ENCODE measurements at regions not wholly inside any gene's neighbourhood (a gene's known extent, or its start where the extent isn't known, plus 50 kb on each side); places are given as distances from the start of the nearest gene placed in this dataset.
A peak's percentile ranks its signal among the peaks of the same experiment; 100 is the strongest.

DNA sequence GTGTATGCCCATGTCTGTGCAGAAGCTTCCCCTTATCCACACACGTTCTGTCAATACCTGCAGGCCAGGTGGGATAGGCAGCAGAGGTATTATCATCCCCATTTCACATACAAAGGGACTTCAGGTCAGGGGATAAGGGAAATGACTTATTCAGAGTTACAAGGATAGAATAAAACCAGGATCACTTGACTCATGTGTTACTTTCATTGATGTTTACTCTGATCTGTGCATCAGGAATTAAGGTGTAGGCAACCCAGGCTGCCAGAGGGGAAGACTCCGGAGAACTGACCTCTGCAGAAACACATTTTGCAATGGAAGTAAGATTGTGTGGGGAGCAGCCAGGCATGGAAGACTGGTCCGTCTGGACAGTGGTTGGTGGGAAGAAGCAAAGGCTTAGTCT, 74.2 kb upstream of the FSTL4 start:
- H3K36me3 ChIP-seq (replicated peaks in 1 of 2) = no peaks in the 10 kb centered on the region
- no peaks in the 10 kb centered on the region for H3K9me3 ChIP-seq (replicated peaks in 1 of 3)
- intact Hi-C loops (cut with DNase I) = no loop called here
- TF ChIP-seq, protein P1, sequence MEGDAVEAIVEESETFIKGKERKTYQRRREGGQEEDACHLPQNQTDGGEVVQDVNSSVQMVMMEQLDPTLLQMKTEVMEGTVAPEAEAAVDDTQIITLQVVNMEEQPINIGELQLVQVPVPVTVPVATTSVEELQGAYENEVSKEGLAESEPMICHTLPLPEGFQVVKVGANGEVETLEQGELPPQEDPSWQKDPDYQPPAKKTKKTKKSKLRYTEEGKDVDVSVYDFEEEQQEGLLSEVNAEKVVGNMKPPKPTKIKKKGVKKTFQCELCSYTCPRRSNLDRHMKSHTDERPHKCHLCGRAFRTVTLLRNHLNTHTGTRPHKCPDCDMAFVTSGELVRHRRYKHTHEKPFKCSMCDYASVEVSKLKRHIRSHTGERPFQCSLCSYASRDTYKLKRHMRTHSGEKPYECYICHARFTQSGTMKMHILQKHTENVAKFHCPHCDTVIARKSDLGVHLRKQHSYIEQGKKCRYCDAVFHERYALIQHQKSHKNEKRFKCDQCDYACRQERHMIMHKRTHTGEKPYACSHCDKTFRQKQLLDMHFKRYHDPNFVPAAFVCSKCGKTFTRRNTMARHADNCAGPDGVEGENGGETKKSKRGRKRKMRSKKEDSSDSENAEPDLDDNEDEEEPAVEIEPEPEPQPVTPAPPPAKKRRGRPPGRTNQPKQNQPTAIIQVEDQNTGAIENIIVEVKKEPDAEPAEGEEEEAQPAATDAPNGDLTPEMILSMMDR (IDR thresholded peaks at IDR 0.05) = no peak
- no peak for TF ChIP-seq POLR2A (IDR thresholded peaks at IDR 0.05)
- no peaks in the 10 kb centered on the region for H3K4me1 ChIP-seq (replicated peaks in 1 of 2)
- no peak for DNase-seq
- WGBS, 4 donors = 65 to 94% (median 78%) methylated on average over 3 of the region's 3 CpGs
- H3K27me3 ChIP-seq = peaks cover 5% of the 10 kb centered on the region
- no peak overlapping the region for H3K27ac ChIP-seq
- H3K4me3 ChIP-seq = no peak overlapping the region

DNA sequence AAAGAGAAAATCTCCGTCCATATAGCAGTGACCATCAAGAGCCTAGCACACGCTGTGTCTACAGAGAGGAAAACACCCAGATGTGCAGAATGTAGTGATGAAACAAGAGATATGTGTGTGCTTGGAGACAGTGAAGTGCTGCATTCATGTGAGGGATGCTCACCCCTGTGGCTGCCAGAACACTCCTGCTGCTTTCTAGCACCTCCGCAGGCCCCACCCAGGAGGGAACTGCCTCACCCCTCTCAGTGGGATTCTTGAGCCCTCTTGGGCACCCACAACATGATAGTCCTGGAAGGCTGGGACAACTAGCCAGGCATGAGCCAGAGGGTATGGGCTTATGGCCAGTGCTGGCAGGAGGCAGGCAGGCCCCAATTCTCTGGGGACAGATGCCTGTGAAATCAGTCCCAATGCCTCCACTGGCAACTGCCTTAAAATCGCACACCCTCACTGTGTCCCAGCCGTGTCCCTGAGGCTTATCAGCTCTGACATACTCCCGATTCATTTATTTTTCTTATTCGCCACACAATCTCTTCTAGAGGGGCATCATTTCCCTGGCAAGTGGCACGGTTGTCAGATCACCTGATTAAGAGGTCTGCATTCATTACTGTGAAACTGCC, 73.2 kb upstream of the FSTL4 start:
- DNase-seq = peak in 4 of 7 donors; percentile 20 to 36 (median 29)
- Histone ChIP-seq H3K27ac (no peak overlapping the region), H3K27me3 (no peaks in the 10 kb centered on the region), H3K4me1 (replicated peaks in 1 of 2) (no peaks in the 10 kb centered on the region), H3K36me3 (replicated peaks in 1 of 2) (no peaks in the 10 kb centered on the region), H3K4me3 (no peak overlapping the region), H3K9me3 (replicated peaks in 1 of 3) (no peaks in the 10 kb centered on the region)
- 46 to 56% (median 53%) methylated on average over 8 of the region's 8 CpGs for WGBS, 4 donors
- no peak for TF ChIP-seq POLR2A (IDR thresholded peaks at IDR 0.05)
- TF ChIP-seq, protein P1 (IDR thresholded peaks at IDR 0.05) = no peak
- intact Hi-C loops (cut with DNase I) = no loop called here

DNA sequence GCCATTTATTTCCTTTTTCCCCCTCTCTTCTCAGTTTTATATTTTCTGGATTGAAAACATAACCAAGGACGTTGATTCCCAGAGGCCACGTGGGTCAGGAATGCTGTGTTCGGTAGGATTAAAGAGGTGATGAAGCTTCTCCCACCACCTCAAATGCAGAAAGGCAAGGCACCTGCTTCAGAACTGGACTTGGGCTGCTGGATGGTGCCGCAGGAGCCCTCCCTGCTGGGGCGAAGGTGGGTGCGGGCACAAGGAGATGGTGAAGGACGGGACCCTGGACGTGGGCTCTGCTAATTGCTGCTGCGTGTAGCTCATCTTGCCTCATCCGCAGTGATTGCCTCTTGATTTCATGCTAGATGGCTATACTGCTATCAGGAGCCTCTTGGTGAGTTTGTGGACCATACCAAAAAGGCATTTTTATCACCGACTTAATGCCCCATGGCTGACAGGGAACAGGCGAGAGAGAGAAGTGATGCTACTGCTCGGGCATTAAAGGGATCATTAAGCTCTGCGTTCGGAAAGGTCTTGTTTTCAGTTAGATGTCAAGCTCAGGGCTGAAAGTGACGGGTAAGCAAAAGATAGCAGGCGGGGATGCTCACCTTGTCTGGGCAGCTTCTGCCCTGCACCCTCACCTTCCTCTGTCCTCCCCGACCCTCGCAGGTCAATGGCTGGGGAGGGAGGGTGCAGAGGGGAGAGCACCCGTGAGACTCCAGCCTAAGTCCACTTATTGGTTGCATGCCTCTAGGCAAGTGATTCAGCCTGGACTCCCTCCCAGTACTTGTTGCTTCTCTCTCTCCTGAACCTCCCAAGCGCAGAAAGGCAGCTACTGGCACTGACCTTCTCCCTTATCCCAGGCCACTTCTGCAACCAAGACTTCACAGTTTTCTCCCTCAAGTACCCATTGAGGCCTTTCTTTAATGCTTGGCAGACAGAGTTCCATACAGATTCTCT, 71.6 kb upstream of the FSTL4 start:
- DNase-seq = peak in 1 of 7 donors; percentile 5

DNA sequence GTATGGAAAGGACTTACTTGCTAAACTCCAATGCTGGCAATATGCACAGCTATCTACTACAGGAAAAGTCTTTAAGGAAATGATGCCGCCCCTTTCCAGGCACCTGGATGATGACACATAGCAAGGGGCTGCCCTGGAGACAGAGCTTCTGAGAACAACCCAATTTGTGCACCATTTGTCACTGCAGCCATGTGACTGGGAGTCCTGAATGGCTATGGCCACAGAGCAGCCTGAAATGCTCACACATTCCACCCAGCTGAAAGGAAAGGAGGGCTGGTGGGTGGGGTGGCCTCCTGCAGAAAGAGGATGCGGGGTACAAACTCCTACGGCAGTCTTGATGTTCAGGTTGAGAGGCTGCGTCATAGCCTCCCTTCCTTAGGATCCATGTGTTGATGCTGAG, 70.1 kb upstream of the FSTL4 start:
- intact Hi-C loops (cut with DNase I) = no loop called here
- Histone ChIP-seq H3K36me3 (replicated peaks in 1 of 2) (no peaks in the 10 kb centered on the region), H3K27me3 (no peaks in the 10 kb centered on the region), H3K4me1 (replicated peaks in 1 of 2) (no peaks in the 10 kb centered on the region), H3K27ac (no peak overlapping the region), H3K4me3 (no peak overlapping the region), H3K9me3 (replicated peaks in 1 of 3) (no peaks in the 10 kb centered on the region)
- 69 to 89% (median 81%) methylated on average over 4 of the region's 4 CpGs for WGBS, 4 donors
- TF ChIP-seq POLR2A (IDR thresholded peaks at IDR 0.05) = no peak
- TF ChIP-seq, protein P1 (IDR thresholded peaks at IDR 0.05) = no peak
- DNase-seq = peak in 2 of 7 donors; percentile 5 to 18

More for the DNA sequence above, 71.6 kb upstream of the FSTL4 start:
- no peak overlapping the region for H3K27ac ChIP-seq
- no peak for TF ChIP-seq POLR2A (IDR thresholded peaks at IDR 0.05)
- TF ChIP-seq, protein P1 (IDR thresholded peaks at IDR 0.05) = no peak
- no peaks in the 10 kb centered on the region for H3K36me3 ChIP-seq (replicated peaks in 1 of 2)
- no peaks in the 10 kb centered on the region for H3K27me3 ChIP-seq
- 81 to 90% (median 85%) methylated on average over 20 to 21 of the region's 21 CpGs for WGBS, 4 donors
- no peaks in the 10 kb centered on the region for H3K9me3 ChIP-seq (replicated peaks in 1 of 3)
- intact Hi-C loops (cut with DNase I) = no loop called here
- no peaks in the 10 kb centered on the region for H3K4me1 ChIP-seq (replicated peaks in 1 of 2)
- no peak overlapping the region for H3K4me3 ChIP-seq

All from adrenal gland (tissue), 9 donors.